MG63 (cell line): ENCODE measurements at regions not wholly inside any gene's neighbourhood (a gene's known extent, or its start where the extent isn't known, plus 50 kb on each side); places are given as distances from the start of the nearest gene placed in this dataset.
A peak's percentile ranks its signal among the peaks of the same experiment; 100 is the strongest.
"Not testable (repeated sequence)": the region's sequence is repeated elsewhere in the genome, so short reads cannot be mapped to it uniquely, and the experiment has no call there.

Source experiments
- DNase-seq: peaks from one replicate; pipeline ENCODE4 v3.0.0-alpha.2; 2020
- H3K27me3 ChIP-seq: fragments of 250-450 bp; sonication (Bioruptor Pico); 2 replicates; pipeline ENCODE4 v1.5.1; 2020; ENCODE audit warnings: mild to moderate bottlenecking, moderate library complexity
- H3K36me3 ChIP-seq: fragments of 250-450 bp; sonication (Bioruptor Pico); 2 replicates; pipeline ENCODE4 v1.5.1; 2020; ENCODE audit warnings: mild to moderate bottlenecking, moderate library complexity
- H3K4me3 ChIP-seq: fragments of 250-450 bp; sonication (Bioruptor Pico); 2 replicates; pipeline ENCODE4 v1.5.1; 2020; ENCODE audit warnings: mild to moderate bottlenecking, moderate library complexity
- H3K9me3 ChIP-seq: fragments of 250-450 bp; sonication (Bioruptor Pico); 2 replicates; pipeline ENCODE4 v1.5.1; 2020; ENCODE audit warnings: mild to moderate bottlenecking, moderate library complexity

DNA sequence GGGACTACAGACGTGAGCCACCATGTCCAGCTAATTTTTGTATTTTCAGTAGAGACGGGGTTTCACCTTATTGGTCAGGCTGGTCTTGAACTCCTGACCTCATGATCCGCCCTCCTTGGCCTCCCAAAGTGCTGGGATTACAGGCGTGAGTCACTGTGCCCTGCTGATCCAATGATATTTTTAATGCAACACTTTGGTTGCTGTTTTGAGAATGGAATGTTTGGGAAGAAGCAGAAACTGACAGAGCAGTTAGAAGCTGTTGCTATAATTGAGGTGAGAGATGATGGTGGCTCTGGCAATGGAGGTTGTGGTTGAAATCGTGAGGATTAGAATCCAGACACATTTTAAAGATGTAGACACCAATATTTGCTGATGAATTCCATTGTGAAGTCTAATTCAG, 1209.9 kb upstream of the GOT2 start:
- H3K27me3 ChIP-seq, H3K4me3 ChIP-seq, H3K36me3 ChIP-seq: not testable (repeated sequence)
- peak; percentile 56 for DNase-seq
- peaks cover 20% of the 10 kb centered on the region for H3K9me3 ChIP-seq

DNA sequence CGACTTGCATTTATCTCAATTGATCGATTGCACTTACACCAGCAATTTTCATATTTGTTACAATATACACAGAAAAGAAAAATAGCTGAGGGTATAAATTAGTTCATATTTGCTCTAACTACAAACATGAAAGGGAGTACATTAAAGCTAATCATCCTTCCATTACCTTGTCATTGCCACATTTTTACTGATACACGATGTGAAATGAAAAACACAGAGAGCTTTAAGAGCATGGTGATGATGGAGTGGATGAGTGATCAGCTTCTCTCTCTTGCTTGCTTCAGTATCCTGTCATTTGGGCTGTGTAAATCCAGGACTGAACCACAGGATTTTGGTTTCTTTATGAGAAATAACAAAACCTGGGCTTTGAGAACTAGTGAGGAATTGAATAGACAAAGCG, 1207.5 kb upstream of the GOT2 start:
- Histone ChIP-seq H3K4me3 (no peak overlapping the region), H3K27me3 (no peaks in the 10 kb centered on the region), H3K9me3 (peaks cover 16% of the 10 kb centered on the region), H3K36me3 (no peaks in the 10 kb centered on the region)
- DNase-seq = no peak

- Histone ChIP-seq H3K9me3 (0 out of 2 replicates have a peak, but pooled peaks cover 3% of the 10 kb centered on the region), H3K4me3 (no peak overlapping the region), H3K36me3 (no peaks in the 10 kb centered on the region), H3K27me3 (no peaks in the 10 kb centered on the region)
- no peak for DNase-seq
These were observed 1185.9 kb upstream of the GOT2 start for GRCh38 chr16:59920054-59920453.

DNA sequence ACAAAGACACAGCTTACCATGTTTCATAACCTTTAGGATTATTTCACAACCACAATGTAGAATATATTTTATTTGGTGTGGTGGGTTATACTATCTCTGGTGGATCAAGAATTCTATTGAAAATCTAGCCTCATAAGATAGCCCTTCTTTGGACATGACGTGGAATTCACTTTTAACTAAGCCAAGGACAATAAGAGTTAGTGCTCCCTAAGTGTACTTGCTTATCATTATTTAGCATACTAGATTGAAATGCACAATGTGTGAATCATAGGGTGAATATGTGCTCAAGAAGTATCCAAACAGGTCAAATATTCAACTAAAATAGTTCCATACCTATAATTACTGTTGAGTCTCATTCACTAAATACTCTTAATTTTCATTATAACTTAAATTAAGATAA, 1179.5 kb upstream of the GOT2 start:
- no peak overlapping the region for H3K4me3 ChIP-seq
- no peaks in the 10 kb centered on the region for H3K27me3 ChIP-seq
- H3K36me3 ChIP-seq = no peaks in the 10 kb centered on the region
- no peak for DNase-seq
- H3K9me3 ChIP-seq = no peaks in the 10 kb centered on the region

- no peaks in the 10 kb centered on the region for H3K9me3 ChIP-seq
- H3K27me3 ChIP-seq = no peaks in the 10 kb centered on the region
- H3K4me3 ChIP-seq = no peak overlapping the region
- no peaks in the 10 kb centered on the region for H3K36me3 ChIP-seq
- DNase-seq = no peak
These were observed 1175.1 kb upstream of the GOT2 start for GRCh38 chr16:59909262-59909661.

- Histone ChIP-seq H3K27me3 (no peaks in the 10 kb centered on the region), H3K9me3 (no peaks in the 10 kb centered on the region), H3K36me3 (no peaks in the 10 kb centered on the region), H3K4me3 (no peak overlapping the region)
- no peak for DNase-seq
These were observed 1173.5 kb upstream of the GOT2 start for GRCh38 chr16:59907611-59908010.

- DNase-seq = peak; percentile 19
- no peaks in the 10 kb centered on the region for H3K27me3 ChIP-seq
- no peaks in the 10 kb centered on the region for H3K9me3 ChIP-seq
- no peak overlapping the region for H3K4me3 ChIP-seq
- no peaks in the 10 kb centered on the region for H3K36me3 ChIP-seq
These were observed 1171.5 kb upstream of the GOT2 start for GRCh38 chr16:59905606-59906005.

DNA sequence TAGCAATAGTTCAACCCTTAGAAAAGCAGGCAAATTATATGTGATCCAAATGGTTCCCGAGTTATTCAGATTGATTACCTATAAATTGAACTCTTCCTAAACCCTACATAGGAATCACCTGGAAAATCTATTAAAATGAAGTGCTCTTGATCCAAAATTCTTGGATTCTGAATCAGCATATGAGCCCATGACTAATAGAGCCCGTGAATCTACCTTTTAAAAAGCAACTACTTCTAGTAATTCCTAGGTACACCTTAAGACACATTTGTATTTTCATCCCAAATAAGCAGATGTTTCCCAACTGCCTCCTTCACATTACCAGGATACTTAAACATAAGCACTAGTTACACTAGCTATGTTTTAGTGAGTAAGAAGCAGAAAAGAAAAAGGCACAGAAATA, 1171.0 kb upstream of the GOT2 start:
- no peaks in the 10 kb centered on the region for H3K9me3 ChIP-seq
- H3K27me3 ChIP-seq = no peaks in the 10 kb centered on the region
- no peak for DNase-seq
- no peaks in the 10 kb centered on the region for H3K36me3 ChIP-seq
- H3K4me3 ChIP-seq = no peak overlapping the region

DNA sequence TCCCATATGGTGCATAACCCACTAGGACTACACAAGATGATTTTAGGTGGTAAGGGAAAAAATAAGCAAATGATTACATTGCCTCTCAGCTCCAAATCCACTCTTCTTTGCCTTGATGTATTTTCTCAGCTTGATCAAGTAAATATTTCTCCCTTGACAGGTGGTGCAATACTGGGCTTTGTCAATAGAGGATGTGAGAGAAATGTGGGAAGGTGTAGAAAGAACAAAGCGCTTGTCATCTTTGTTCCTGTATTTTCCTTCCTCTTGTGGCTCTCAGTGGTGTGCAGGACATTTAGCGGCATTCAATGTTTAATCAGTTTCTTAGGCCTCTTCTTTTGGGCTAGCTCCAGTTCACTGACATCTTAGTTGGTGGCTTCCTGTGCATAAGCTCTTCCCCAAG, 1165.8 kb upstream of the GOT2 start:
- H3K36me3 ChIP-seq = no peaks in the 10 kb centered on the region
- H3K4me3 ChIP-seq = no peak overlapping the region
- no peaks in the 10 kb centered on the region for H3K9me3 ChIP-seq
- no peaks in the 10 kb centered on the region for H3K27me3 ChIP-seq
- DNase-seq = no peak

DNA sequence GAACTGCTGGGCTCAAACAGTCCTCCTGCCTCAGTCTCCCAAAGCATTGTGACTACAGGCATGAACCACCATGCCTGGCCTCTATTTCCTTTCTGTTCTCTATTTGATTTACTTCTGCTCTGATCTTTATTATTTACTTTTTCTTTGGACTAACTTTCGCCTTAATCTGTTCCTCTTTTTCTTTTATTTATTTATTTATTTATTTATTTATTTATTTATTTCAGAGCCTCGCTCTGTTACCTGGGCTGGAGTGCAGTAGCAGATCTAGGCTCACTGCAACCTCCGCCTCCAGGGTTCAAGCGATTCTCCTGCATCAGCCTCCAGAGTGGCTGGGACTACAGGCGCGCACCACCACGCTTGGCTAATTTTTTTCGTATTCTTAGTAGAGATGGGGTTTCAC, 1158.3 kb upstream of the GOT2 start:
- peaks cover 9% of the 10 kb centered on the region for H3K9me3 ChIP-seq
- H3K4me3 ChIP-seq = no peak overlapping the region
- H3K27me3 ChIP-seq = no peaks in the 10 kb centered on the region
- no peak for DNase-seq
- no peaks in the 10 kb centered on the region for H3K36me3 ChIP-seq

DNA sequence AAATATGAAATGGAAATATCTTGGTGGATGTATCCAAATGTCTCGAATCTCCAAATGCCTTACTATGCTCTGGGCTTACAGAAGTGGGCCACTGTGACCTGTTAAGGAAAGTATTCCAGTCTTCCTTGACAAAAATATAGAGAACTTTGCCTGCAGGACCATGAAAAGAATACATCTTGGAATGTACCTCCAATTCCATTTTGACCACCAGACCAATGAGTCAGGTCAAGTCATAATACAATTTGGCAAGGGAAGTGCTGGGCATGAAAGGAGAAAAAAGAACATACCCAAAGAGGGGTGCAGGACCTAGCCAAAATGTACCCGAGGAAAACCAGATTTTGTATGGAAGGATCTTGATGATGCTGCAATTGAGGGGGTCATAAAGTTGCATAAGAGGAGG, 1153.7 kb upstream of the GOT2 start:
- Histone ChIP-seq H3K4me3 (no peak overlapping the region), H3K27me3 (no peaks in the 10 kb centered on the region), H3K36me3 (no peaks in the 10 kb centered on the region), H3K9me3 (peaks cover 13% of the 10 kb centered on the region)
- peak; percentile 45 for DNase-seq

GRCh38 chr16:59886021-59886420, 1151.9 kb upstream of the GOT2 start:
- peak; percentile 94 for DNase-seq

DNA sequence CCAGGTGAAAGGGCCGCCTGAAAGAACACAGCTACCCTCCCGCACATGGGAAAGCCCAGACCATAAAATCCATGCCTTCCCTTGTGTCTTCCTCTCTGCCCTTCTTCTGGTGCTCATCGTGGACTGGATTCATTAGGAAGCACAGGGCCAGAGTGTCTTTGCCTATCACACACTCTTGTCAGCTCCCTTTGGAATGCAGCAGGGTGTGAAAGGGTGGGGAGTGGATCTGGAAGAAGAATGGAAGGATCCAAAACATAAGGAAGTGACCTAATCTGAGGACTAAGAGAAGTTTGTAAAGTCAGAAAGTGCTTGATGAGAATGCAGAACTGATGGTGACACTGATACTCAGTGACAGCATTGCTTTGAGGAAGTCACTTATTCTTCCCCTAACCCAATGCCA, 1147.3 kb upstream of the GOT2 start:
- no peaks in the 10 kb centered on the region; the same call in 1 of the 2 replicates for H3K9me3 ChIP-seq
- no peak overlapping the region for H3K4me3 ChIP-seq
- DNase-seq = no peak
- H3K27me3 ChIP-seq = no peaks in the 10 kb centered on the region
- no peaks in the 10 kb centered on the region for H3K36me3 ChIP-seq

More at GRCh38 chr16:59886021-59886420, 1151.9 kb upstream of the GOT2 start:
- H3K4me3 ChIP-seq = no peak overlapping the region
- no peaks in the 10 kb centered on the region for H3K27me3 ChIP-seq
- no peaks in the 10 kb centered on the region for H3K36me3 ChIP-seq
- peaks cover 13% of the 10 kb centered on the region for H3K9me3 ChIP-seq

DNA sequence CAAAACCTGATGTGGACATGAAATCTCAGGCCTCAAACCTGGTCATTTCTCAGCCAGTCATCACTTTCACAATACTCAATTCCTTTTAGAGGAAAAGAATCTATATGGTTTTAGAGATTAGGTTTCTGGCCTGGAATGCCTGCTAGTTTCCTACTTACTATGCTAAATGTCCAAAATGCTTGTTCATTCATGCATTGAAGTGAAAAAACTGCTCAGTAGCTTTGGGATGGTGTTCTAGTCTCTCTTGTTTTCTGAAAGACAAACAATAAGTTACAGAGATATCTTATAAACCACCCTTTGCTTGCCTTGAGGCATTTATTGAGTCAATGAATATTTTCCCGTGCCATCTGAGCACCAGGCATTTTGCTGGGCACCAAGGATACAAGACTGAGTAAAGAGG, 1146.5 kb upstream of the GOT2 start:
- no peaks in the 10 kb centered on the region for H3K9me3 ChIP-seq
- no peaks in the 10 kb centered on the region for H3K27me3 ChIP-seq
- no peak for DNase-seq
- H3K36me3 ChIP-seq = no peaks in the 10 kb centered on the region
- no peak overlapping the region for H3K4me3 ChIP-seq

GRCh38 chr16:59878999-59879398, 1144.9 kb upstream of the GOT2 start:
- DNase-seq = no peak
- H3K27me3 ChIP-seq = no peaks in the 10 kb centered on the region
- H3K4me3 ChIP-seq = no peak overlapping the region
- H3K9me3 ChIP-seq = no peaks in the 10 kb centered on the region
- H3K36me3 ChIP-seq = no peaks in the 10 kb centered on the region

DNA sequence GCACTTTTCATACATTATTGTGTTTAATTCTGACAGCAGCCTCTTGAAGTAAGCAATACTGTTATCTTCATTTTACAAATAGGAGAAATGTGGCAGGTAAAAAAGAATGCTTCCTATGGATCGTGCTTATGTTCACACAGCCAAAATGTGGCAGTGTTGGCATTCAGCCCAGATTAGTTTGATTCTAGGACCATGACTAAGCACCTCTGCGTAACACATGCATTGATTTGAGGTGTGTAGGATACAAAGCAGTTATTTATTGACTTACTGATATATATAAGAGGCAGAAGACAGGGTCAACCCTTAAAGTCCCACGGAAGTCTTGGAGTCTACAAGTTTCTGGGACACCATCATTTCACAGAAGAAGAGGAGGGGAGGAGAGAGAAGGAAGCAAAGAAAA, 1144.4 kb upstream of the GOT2 start:
- Histone ChIP-seq H3K36me3 (no peaks in the 10 kb centered on the region), H3K4me3 (no peak overlapping the region), H3K9me3 (no peaks in the 10 kb centered on the region), H3K27me3 (no peaks in the 10 kb centered on the region)
- peak; percentile 86 for DNase-seq

GRCh38 chr16:59864981-59865666, 1131.0 kb upstream of the GOT2 start:
- Histone ChIP-seq H3K9me3 (no peaks in the 10 kb centered on the region), H3K36me3 (no peaks in the 10 kb centered on the region), H3K27me3 (no peaks in the 10 kb centered on the region), H3K4me3 (no peak overlapping the region)
- no peak for DNase-seq

GRCh38 chr16:59859676-59860402, 1125.7 kb upstream of the GOT2 start:
- Histone ChIP-seq H3K27me3 (no peaks in the 10 kb centered on the region), H3K9me3 (no peaks in the 10 kb centered on the region), H3K36me3 (no peaks in the 10 kb centered on the region), H3K4me3 (no peak overlapping the region)
- no peak for DNase-seq
